ENCODE measurements at regions not wholly inside any gene's neighbourhood (a gene's known extent, or its start where the extent isn't known, plus 50 kb on each side); places are given as distances from the start of the nearest gene placed in this dataset.
A peak's percentile ranks its signal among the peaks of the same experiment; 100 is the strongest.

- no peaks in the 10 kb centered on the region for H3K36me3 Mint-ChIP-seq (ENCODE audit: low read depth, unreplicated experiment)
- H3K27ac Mint-ChIP-seq (ENCODE audit: unreplicated experiment), result no peak overlapping the region
- no peaks in the 10 kb centered on the region for H3K4me1 Mint-ChIP-seq (ENCODE audit: unreplicated experiment)
- H3K4me3 Mint-ChIP-seq (ENCODE audit: unreplicated experiment), result no peak overlapping the region
- peaks cover 5% of the 10 kb centered on the region for H3K27me3 Mint-ChIP-seq (ENCODE audit: unreplicated experiment)
- DNase-seq (ENCODE audit: low spot score), result no peak
- no peak for TF ChIP-seq CTCF (IDR thresholded peaks at IDR 0.05; ENCODE audit: unreplicated experiment)
- H3K9me3 Mint-ChIP-seq (ENCODE audit: unreplicated experiment), result no peaks in the 10 kb centered on the region
Observed at GRCh38 chr3:127476936-127477335, 113.6 kb downstream of the TPRA1 start.

GRCh38 chr3:127475975-127476705, 114.4 kb downstream of the TPRA1 start:
- Mint-ChIP-seq H3K4me3 (ENCODE audit: unreplicated experiment) (no peak overlapping the region), H3K36me3 (ENCODE audit: low read depth, unreplicated experiment) (no peaks in the 10 kb centered on the region), H3K4me1 (ENCODE audit: unreplicated experiment) (no peaks in the 10 kb centered on the region), H3K27me3 (ENCODE audit: unreplicated experiment) (peaks cover 4% of the 10 kb centered on the region), H3K9me3 (ENCODE audit: unreplicated experiment) (no peaks in the 10 kb centered on the region), H3K27ac (ENCODE audit: unreplicated experiment) (no peak overlapping the region)
- no peak for TF ChIP-seq CTCF (IDR thresholded peaks at IDR 0.05; ENCODE audit: unreplicated experiment)
- DNase-seq (ENCODE audit: low spot score), result no peak

GRCh38 chr3:127475391-127475790, 115.1 kb downstream of the TPRA1 start:
- TF ChIP-seq CTCF (IDR thresholded peaks at IDR 0.05; ENCODE audit: unreplicated experiment), result no peak
- Mint-ChIP-seq H3K27me3 (ENCODE audit: unreplicated experiment) (peaks cover 2% of the 10 kb centered on the region), H3K4me3 (ENCODE audit: unreplicated experiment) (no peak overlapping the region), H3K4me1 (ENCODE audit: unreplicated experiment) (no peaks in the 10 kb centered on the region), H3K36me3 (ENCODE audit: low read depth, unreplicated experiment) (no peaks in the 10 kb centered on the region), H3K9me3 (ENCODE audit: unreplicated experiment) (no peaks in the 10 kb centered on the region), H3K27ac (ENCODE audit: unreplicated experiment) (no peak overlapping the region)
- DNase-seq (ENCODE audit: low spot score), result no peak

- H3K4me3 Mint-ChIP-seq (ENCODE audit: unreplicated experiment), result no peak overlapping the region
- H3K27me3 Mint-ChIP-seq (ENCODE audit: unreplicated experiment), result peaks cover 5% of the 10 kb centered on the region
- peak; percentile 45 for TF ChIP-seq CTCF (IDR thresholded peaks at IDR 0.05; ENCODE audit: unreplicated experiment)
- no peak overlapping the region for H3K27ac Mint-ChIP-seq (ENCODE audit: unreplicated experiment)
- no peaks in the 10 kb centered on the region for H3K4me1 Mint-ChIP-seq (ENCODE audit: unreplicated experiment)
- DNase-seq (ENCODE audit: low spot score), result peak; percentile 36
- no peaks in the 10 kb centered on the region for H3K36me3 Mint-ChIP-seq (ENCODE audit: low read depth, unreplicated experiment)
- no peaks in the 10 kb centered on the region for H3K9me3 Mint-ChIP-seq (ENCODE audit: unreplicated experiment)
Observed at GRCh38 chr3:127473244-127474024, 117.1 kb downstream of the TPRA1 start.

GRCh38 chr3:127472506-127472905, 118.0 kb downstream of the TPRA1 start:
- H3K27me3 Mint-ChIP-seq (ENCODE audit: unreplicated experiment), result peaks cover 9% of the 10 kb centered on the region
- no peak overlapping the region for H3K27ac Mint-ChIP-seq (ENCODE audit: unreplicated experiment)

More at GRCh38 chr3:127472506-127472905, 118.0 kb downstream of the TPRA1 start:
- Mint-ChIP-seq H3K36me3 (ENCODE audit: low read depth, unreplicated experiment) (no peaks in the 10 kb centered on the region), H3K4me3 (ENCODE audit: unreplicated experiment) (no peak overlapping the region), H3K4me1 (ENCODE audit: unreplicated experiment) (no peaks in the 10 kb centered on the region), H3K9me3 (ENCODE audit: unreplicated experiment) (no peaks in the 10 kb centered on the region)
- TF ChIP-seq CTCF (IDR thresholded peaks at IDR 0.05; ENCODE audit: unreplicated experiment), result no peak
- no peak for DNase-seq (ENCODE audit: low spot score)

Measured in endothelial cell (in vitro differentiated cells).